ENCODE measurements at regions not wholly inside any gene's neighbourhood (a gene's known extent, or its start where the extent isn't known, plus 50 kb on each side); places are given as distances from the start of the nearest gene placed in this dataset.

GRCh38 chr4:180518906-180519305 is 1724.3 kb upstream of the TENM3 start:
- no peak for DNase-seq
- 70 to 89% (median 79%) methylated on average over 4 of the region's 4 CpGs for WGBS, 5 donors
- Histone ChIP-seq H3K36me3 (no peaks in the 10 kb centered on the region), H3K4me1 (no peaks in the 10 kb centered on the region), H3K27me3 (replicated peaks in 1 of 7) (no peaks in the 10 kb centered on the region), H3K9me3 (no peaks in the 10 kb centered on the region), H3K27ac (no peak overlapping the region), H3K4me3 (no peak overlapping the region)
- intact Hi-C loops (cut with DNase I; ENCODE audit: low total_unique reads) = no loop called here
- TF ChIP-seq, protein P1, sequence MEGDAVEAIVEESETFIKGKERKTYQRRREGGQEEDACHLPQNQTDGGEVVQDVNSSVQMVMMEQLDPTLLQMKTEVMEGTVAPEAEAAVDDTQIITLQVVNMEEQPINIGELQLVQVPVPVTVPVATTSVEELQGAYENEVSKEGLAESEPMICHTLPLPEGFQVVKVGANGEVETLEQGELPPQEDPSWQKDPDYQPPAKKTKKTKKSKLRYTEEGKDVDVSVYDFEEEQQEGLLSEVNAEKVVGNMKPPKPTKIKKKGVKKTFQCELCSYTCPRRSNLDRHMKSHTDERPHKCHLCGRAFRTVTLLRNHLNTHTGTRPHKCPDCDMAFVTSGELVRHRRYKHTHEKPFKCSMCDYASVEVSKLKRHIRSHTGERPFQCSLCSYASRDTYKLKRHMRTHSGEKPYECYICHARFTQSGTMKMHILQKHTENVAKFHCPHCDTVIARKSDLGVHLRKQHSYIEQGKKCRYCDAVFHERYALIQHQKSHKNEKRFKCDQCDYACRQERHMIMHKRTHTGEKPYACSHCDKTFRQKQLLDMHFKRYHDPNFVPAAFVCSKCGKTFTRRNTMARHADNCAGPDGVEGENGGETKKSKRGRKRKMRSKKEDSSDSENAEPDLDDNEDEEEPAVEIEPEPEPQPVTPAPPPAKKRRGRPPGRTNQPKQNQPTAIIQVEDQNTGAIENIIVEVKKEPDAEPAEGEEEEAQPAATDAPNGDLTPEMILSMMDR (IDR thresholded peaks at IDR 0.05 in 8 of 11, conservative IDR thresholded peaks at IDR 0.05 in 3 of 11) = no peak
- no peak for TF ChIP-seq POLR2A (IDR thresholded peaks at IDR 0.05)
- TF ChIP-seq POLR2AphosphoS5 (IDR thresholded peaks at IDR 0.05) = no peak

- H3K9me3 ChIP-seq = no peaks in the 10 kb centered on the region
- DNase-seq = no peak
- 76 to 87% (median 77%) methylated on average over 5 of the region's 5 CpGs for WGBS, 5 donors
- no peaks in the 10 kb centered on the region for H3K27me3 ChIP-seq (replicated peaks in 1 of 7)
- TF ChIP-seq, protein P1 (IDR thresholded peaks at IDR 0.05 in 8 of 11, conservative IDR thresholded peaks at IDR 0.05 in 3 of 11) = no peak
- no peak overlapping the region for H3K27ac ChIP-seq
- no peaks in the 10 kb centered on the region for H3K4me1 ChIP-seq
- no peak overlapping the region for H3K4me3 ChIP-seq
- no peaks in the 10 kb centered on the region for H3K36me3 ChIP-seq
- intact Hi-C loops (cut with DNase I; ENCODE audit: low total_unique reads) = no loop called here
Measured at GRCh38 chr4:180521181-180521580, 1722.0 kb upstream of the TENM3 start.

GRCh38 chr4:180525523-180526077 is 1717.6 kb upstream of the TENM3 start:
- intact Hi-C loops (cut with DNase I; ENCODE audit: low total_unique reads) = no loop called here

GRCh38 chr4:180528003-180528402 is 1715.2 kb upstream of the TENM3 start:
- H3K4me3 ChIP-seq = no peak overlapping the region
- H3K27ac ChIP-seq = no peak overlapping the region
- no peak for DNase-seq
- H3K36me3 ChIP-seq = no peaks in the 10 kb centered on the region
- TF ChIP-seq POLR2A (IDR thresholded peaks at IDR 0.05) (no peak), POLR2AphosphoS5 (IDR thresholded peaks at IDR 0.05) (no peak)
- TF ChIP-seq, protein P1 (IDR thresholded peaks at IDR 0.05 in 8 of 11, conservative IDR thresholded peaks at IDR 0.05 in 3 of 11) = no peak
- peaks cover 0 to 12% (median 0%) of the 10 kb centered on the region in 8 donors for H3K9me3 ChIP-seq
- no peaks in the 10 kb centered on the region for H3K27me3 ChIP-seq (replicated peaks in 1 of 7)
- H3K4me1 ChIP-seq = no peaks in the 10 kb centered on the region
- intact Hi-C loops (cut with DNase I; ENCODE audit: low total_unique reads) = no loop called here
- 76 to 89% (median 87%) methylated on average over 9 of the region's 9 CpGs for WGBS, 5 donors

More at GRCh38 chr4:180525523-180526077, 1717.6 kb upstream of the TENM3 start:
- peaks cover 0 to 6% (median 0%) of the 10 kb centered on the region in 8 donors for H3K9me3 ChIP-seq
- WGBS, 5 donors = 85 to 92% (median 88%) methylated on average over 4 of the region's 4 CpGs
- TF ChIP-seq POLR2AphosphoS5 (IDR thresholded peaks at IDR 0.05) (no peak), POLR2A (IDR thresholded peaks at IDR 0.05) (no peak)
- TF ChIP-seq, protein P1 (IDR thresholded peaks at IDR 0.05 in 8 of 11, conservative IDR thresholded peaks at IDR 0.05 in 3 of 11) = no peak
- DNase-seq = no peak
- H3K27ac ChIP-seq = no peak overlapping the region
- no peaks in the 10 kb centered on the region for H3K36me3 ChIP-seq
- no peak overlapping the region for H3K4me3 ChIP-seq
- no peaks in the 10 kb centered on the region for H3K27me3 ChIP-seq (replicated peaks in 1 of 7)
- no peaks in the 10 kb centered on the region for H3K4me1 ChIP-seq
